ENCODE measurements at regions not wholly inside any gene's neighbourhood (a gene's known extent, or its start where the extent isn't known, plus 50 kb on each side); places are given as distances from the start of the nearest gene placed in this dataset.

- H3K4me3 ChIP-seq (replicated peaks; ENCODE audit: low read depth, low read length): no peak overlapping the region
- DNase-seq (ENCODE audit: extremely low read depth, low read depth): no peak
- TF ChIP-seq CTCF (IDR thresholded peaks at IDR 0.05; ENCODE audit: low read depth, low read length, missing control alignments): no peak
These were observed 302.9 kb downstream of the SATB1 start for GRCh38 chr3:18122264-18122663.

- no peak overlapping the region for H3K4me3 ChIP-seq (replicated peaks; ENCODE audit: low read depth, low read length)
- no peak for DNase-seq (ENCODE audit: extremely low read depth, low read depth)
- no peak for TF ChIP-seq CTCF (IDR thresholded peaks at IDR 0.05; ENCODE audit: low read depth, low read length, missing control alignments)
These were observed 304.1 kb downstream of the SATB1 start for GRCh38 chr3:18121020-18121419.

GRCh38 chr3:18119866-18120265, 305.3 kb downstream of the SATB1 start:
- TF ChIP-seq CTCF (IDR thresholded peaks at IDR 0.05; ENCODE audit: low read depth, low read length, missing control alignments): no peak
- DNase-seq (ENCODE audit: extremely low read depth, low read depth): no peak
- no peak overlapping the region for H3K4me3 ChIP-seq (replicated peaks; ENCODE audit: low read depth, low read length)

GRCh38 chr3:18114894-18115293, 310.2 kb downstream of the SATB1 start:
- DNase-seq (ENCODE audit: extremely low read depth, low read depth): no peak
- no peak for TF ChIP-seq CTCF (IDR thresholded peaks at IDR 0.05; ENCODE audit: low read depth, low read length, missing control alignments)
- no peak overlapping the region for H3K4me3 ChIP-seq (replicated peaks; ENCODE audit: low read depth, low read length)

- no peak for DNase-seq (ENCODE audit: extremely low read depth, low read depth)
- H3K4me3 ChIP-seq (replicated peaks; ENCODE audit: low read depth, low read length): no peak overlapping the region
- TF ChIP-seq CTCF (IDR thresholded peaks at IDR 0.05; ENCODE audit: low read depth, low read length, missing control alignments): no peak
These were observed 311.7 kb downstream of the SATB1 start for GRCh38 chr3:18113417-18113816.

- no peak for TF ChIP-seq CTCF (IDR thresholded peaks at IDR 0.05; ENCODE audit: low read depth, low read length, missing control alignments)
- H3K4me3 ChIP-seq (replicated peaks; ENCODE audit: low read depth, low read length): no peak overlapping the region
- no peak for DNase-seq (ENCODE audit: extremely low read depth, low read depth)
These were observed 312.3 kb downstream of the SATB1 start for GRCh38 chr3:18112674-18113375.

GRCh38 chr3:18111796-18112232, 313.3 kb downstream of the SATB1 start:
- no peak for TF ChIP-seq CTCF (IDR thresholded peaks at IDR 0.05; ENCODE audit: low read depth, low read length, missing control alignments)
- no peak overlapping the region for H3K4me3 ChIP-seq (replicated peaks; ENCODE audit: low read depth, low read length)
- DNase-seq (ENCODE audit: extremely low read depth, low read depth): no peak
